ENCODE measurements at regions not wholly inside any gene's neighbourhood (a gene's known extent, or its start where the extent isn't known, plus 50 kb on each side); places are given as distances from the start of the nearest gene placed in this dataset.
"Not testable (repeated sequence)": the region's sequence is repeated elsewhere in the genome, so short reads cannot be mapped to it uniquely, and the experiment has no call there.

- no peaks in the 10 kb centered on the region for H3K36me3 Mint-ChIP-seq
- no peak overlapping the region for H3K27ac Mint-ChIP-seq
- no peaks in the 10 kb centered on the region for H3K4me1 Mint-ChIP-seq
- no peaks in the 10 kb centered on the region for H3K27me3 Mint-ChIP-seq
- H3K4me3 Mint-ChIP-seq, result no peak overlapping the region
- peaks cover 0 to 10% (median 3%) of the 10 kb centered on the region in 3 donors for H3K9me3 Mint-ChIP-seq
Observed at GRCh38 chr2:13806539-13806938, 826.0 kb upstream of the LRATD1 start.

- H3K9me3 Mint-ChIP-seq, result peaks cover 0 to 5% (median 1%) of the 10 kb centered on the region in 3 donors
- H3K4me1 Mint-ChIP-seq, result no peaks in the 10 kb centered on the region
- H3K27me3 Mint-ChIP-seq, result no peaks in the 10 kb centered on the region
- no peak overlapping the region for H3K27ac Mint-ChIP-seq
- no peaks in the 10 kb centered on the region for H3K36me3 Mint-ChIP-seq
- no peak overlapping the region for H3K4me3 Mint-ChIP-seq
Observed at GRCh38 chr2:13813236-13813635, 819.3 kb upstream of the LRATD1 start.

GRCh38 chr2:13818002-13818401 is 814.5 kb upstream of the LRATD1 start:
- Mint-ChIP-seq H3K4me3 (no peak overlapping the region), H3K36me3 (no peaks in the 10 kb centered on the region), H3K27me3 (peaks cover 1% of the 10 kb centered on the region), H3K4me1 (no peaks in the 10 kb centered on the region), H3K9me3 (peaks cover 0 to 1% (median 0%) of the 10 kb centered on the region in 3 donors), H3K27ac (no peak overlapping the region)

- Mint-ChIP-seq H3K9me3 (no peaks in the 10 kb centered on the region), H3K27me3 (peaks cover 1% of the 10 kb centered on the region), H3K4me3 (no peak overlapping the region), H3K4me1 (no peaks in the 10 kb centered on the region), H3K27ac (no peak overlapping the region), H3K36me3 (no peaks in the 10 kb centered on the region)
Observed at GRCh38 chr2:13819896-13820295, 812.6 kb upstream of the LRATD1 start.

- peaks cover 1% of the 10 kb centered on the region for H3K27me3 Mint-ChIP-seq
- no peak overlapping the region for H3K27ac Mint-ChIP-seq
- no peak overlapping the region for H3K4me3 Mint-ChIP-seq
- no peaks in the 10 kb centered on the region for H3K9me3 Mint-ChIP-seq
- H3K4me1 Mint-ChIP-seq, result no peaks in the 10 kb centered on the region
- H3K36me3 Mint-ChIP-seq, result no peaks in the 10 kb centered on the region
Observed at GRCh38 chr2:13821255-13821880, 811.1 kb upstream of the LRATD1 start.

- H3K27me3 Mint-ChIP-seq, result peaks cover 1% of the 10 kb centered on the region
- H3K9me3 Mint-ChIP-seq, result no peaks in the 10 kb centered on the region
- H3K4me1 Mint-ChIP-seq, result no peaks in the 10 kb centered on the region
- no peak overlapping the region for H3K27ac Mint-ChIP-seq
- no peaks in the 10 kb centered on the region for H3K36me3 Mint-ChIP-seq
- H3K4me3 Mint-ChIP-seq, result no peak overlapping the region
Observed at GRCh38 chr2:13822365-13822764, 810.2 kb upstream of the LRATD1 start.

- H3K9me3 Mint-ChIP-seq, result peaks cover 0 to 13% (median 5%) of the 10 kb centered on the region in 3 donors
- H3K27ac Mint-ChIP-seq, result no peak overlapping the region
- H3K4me3 Mint-ChIP-seq, result no peak overlapping the region
- no peaks in the 10 kb centered on the region for H3K27me3 Mint-ChIP-seq
- H3K36me3 Mint-ChIP-seq, result no peaks in the 10 kb centered on the region
- H3K4me1 Mint-ChIP-seq, result no peaks in the 10 kb centered on the region
Observed at GRCh38 chr2:13826314-13826853, 806.1 kb upstream of the LRATD1 start.

- Mint-ChIP-seq H3K27me3 (no peaks in the 10 kb centered on the region), H3K36me3 (no peaks in the 10 kb centered on the region), H3K4me1 (no peaks in the 10 kb centered on the region), H3K4me3 (no peak overlapping the region), H3K9me3 (peaks cover 0 to 4% (median 1%) of the 10 kb centered on the region in 3 donors), H3K27ac (no peak overlapping the region)
Observed at GRCh38 chr2:13858626-13859025, 773.9 kb upstream of the LRATD1 start.

GRCh38 chr2:13868275-13868674 is 764.2 kb upstream of the LRATD1 start:
- not testable (repeated sequence) for H3K27me3 Mint-ChIP-seq, H3K9me3 Mint-ChIP-seq, H3K4me3 Mint-ChIP-seq, H3K4me1 Mint-ChIP-seq, H3K36me3 Mint-ChIP-seq, H3K27ac Mint-ChIP-seq

- Mint-ChIP-seq H3K27ac (no peak overlapping the region), H3K4me1 (no peaks in the 10 kb centered on the region), H3K9me3 (peaks cover 0 to 13% (median 1%) of the 10 kb centered on the region in 3 donors), H3K27me3 (no peaks in the 10 kb centered on the region), H3K4me3 (peak overlapping the region in 1 of 4 donors; percentile 30), H3K36me3 (peaks cover 2% of the 10 kb centered on the region)
Observed at GRCh38 chr2:13876491-13877037, 756.0 kb upstream of the LRATD1 start.

- Mint-ChIP-seq H3K36me3 (peaks cover 2% of the 10 kb centered on the region), H3K4me1 (no peaks in the 10 kb centered on the region), H3K4me3 (no peak overlapping the region), H3K27ac (no peak overlapping the region), H3K9me3 (peaks cover 0 to 13% (median 1%) of the 10 kb centered on the region in 3 donors), H3K27me3 (no peaks in the 10 kb centered on the region)
Observed at GRCh38 chr2:13877571-13877970, 754.9 kb upstream of the LRATD1 start.

GRCh38 chr2:13884291-13884976 is 748.1 kb upstream of the LRATD1 start:
- Mint-ChIP-seq H3K4me1 (no peaks in the 10 kb centered on the region), H3K4me3 (no peak overlapping the region), H3K27me3 (no peaks in the 10 kb centered on the region), H3K36me3 (no peaks in the 10 kb centered on the region), H3K9me3 (peaks cover 0 to 11% (median 1%) of the 10 kb centered on the region in 3 donors), H3K27ac (no peak overlapping the region)

GRCh38 chr2:13901526-13901925 is 731.0 kb upstream of the LRATD1 start:
- Mint-ChIP-seq H3K36me3 (no peaks in the 10 kb centered on the region), H3K4me3 (no peak overlapping the region), H3K27ac (no peak overlapping the region), H3K9me3 (peaks cover 1 to 5% (median 2%) of the 10 kb centered on the region in 3 donors), H3K27me3 (no peaks in the 10 kb centered on the region), H3K4me1 (peaks cover 0 to 1% (median 0%) of the 10 kb centered on the region in 3 donors)

GRCh38 chr2:13905831-13906230 is 726.7 kb upstream of the LRATD1 start:
- H3K27me3 Mint-ChIP-seq, result no peaks in the 10 kb centered on the region
- no peaks in the 10 kb centered on the region for H3K36me3 Mint-ChIP-seq

GRCh38 chr2:13916066-13916465 is 716.5 kb upstream of the LRATD1 start:
- Mint-ChIP-seq H3K27me3 (no peaks in the 10 kb centered on the region), H3K27ac (no peak overlapping the region), H3K4me3 (no peak overlapping the region), H3K9me3 (peaks cover 0 to 2% (median 1%) of the 10 kb centered on the region in 3 donors), H3K4me1 (no peaks in the 10 kb centered on the region), H3K36me3 (peaks cover 1% of the 10 kb centered on the region)

More at GRCh38 chr2:13905831-13906230, 726.7 kb upstream of the LRATD1 start:
- H3K27ac Mint-ChIP-seq, result no peak overlapping the region
- H3K4me3 Mint-ChIP-seq, result no peak overlapping the region
- peaks cover 0 to 1% (median 0%) of the 10 kb centered on the region in 3 donors for H3K4me1 Mint-ChIP-seq
- peaks cover 0 to 6% (median 2%) of the 10 kb centered on the region in 3 donors for H3K9me3 Mint-ChIP-seq

All from IgD-negative memory B cell (primary cell).